ENCODE measurements at regions not wholly inside any gene's neighbourhood (a gene's known extent, or its start where the extent isn't known, plus 50 kb on each side); places are given as distances from the start of the nearest gene placed in this dataset.

GRCh38 chr2:172328103-172328841 lies 99.1 kb upstream of the ITGA6 start:
- CTCF ChIA-PET = no interaction called here
- no peak overlapping the region for H3K27ac ChIP-seq
- no peak for TF ChIP-seq CTCF (conservative IDR thresholded peaks at IDR 0.05; ENCODE audit: low read depth)
- no peak for DNase-seq (ENCODE audit: low spot score)
- POLR2A ChIA-PET (ENCODE audit: low non-redundant PET) = no interaction called here

- DNase-seq (ENCODE audit: low spot score) = no peak
- no peak overlapping the region for H3K27ac ChIP-seq
- CTCF ChIA-PET = interaction anchor here (0.7 kb wide), 1 partner anchor 112 kb away, joined by 4 read pairs; no protein-coding TSS in a partner anchor
- no peak for TF ChIP-seq CTCF (conservative IDR thresholded peaks at IDR 0.05; ENCODE audit: low read depth)
- POLR2A ChIA-PET (ENCODE audit: low non-redundant PET) = no interaction called here
Measured at GRCh38 chr2:172329416-172329773, 98.0 kb upstream of the ITGA6 start.

- no peak for DNase-seq (ENCODE audit: low spot score)
- ChIA-PET POLR2A (ENCODE audit: low non-redundant PET) (no interaction called here), CTCF (interaction anchor here (0.7 kb wide), 1 partner anchor 112 kb away, joined by 4 read pairs; no protein-coding TSS in a partner anchor)
- no peak overlapping the region for H3K27ac ChIP-seq
- no peak for TF ChIP-seq CTCF (conservative IDR thresholded peaks at IDR 0.05; ENCODE audit: low read depth)
Measured at GRCh38 chr2:172329774-172330671, 97.4 kb upstream of the ITGA6 start.

DNA sequence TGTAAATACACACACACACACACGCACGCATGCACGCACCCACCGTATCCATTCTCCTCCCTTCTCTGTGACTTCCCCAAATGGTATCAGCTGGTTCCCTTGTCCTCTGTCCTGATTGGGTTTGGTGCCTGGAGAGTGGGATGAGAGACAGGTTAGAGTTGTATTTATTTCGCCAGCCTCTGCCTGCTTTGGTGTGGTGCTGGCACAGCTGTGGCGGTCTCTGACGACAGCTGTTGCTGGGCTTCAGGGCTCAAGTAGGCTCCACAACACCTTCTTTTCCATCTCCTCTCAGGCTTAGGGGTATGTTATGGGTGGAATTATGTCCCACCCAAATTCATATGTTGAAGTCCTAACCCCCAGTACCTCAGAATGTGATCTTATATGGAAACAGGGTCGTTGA lies 94.9 kb upstream of the ITGA6 start:
- ChIA-PET POLR2A (ENCODE audit: low non-redundant PET) (no interaction called here), CTCF (no interaction called here)
- TF ChIP-seq CTCF (conservative IDR thresholded peaks at IDR 0.05; ENCODE audit: low read depth) = no peak
- no peak for DNase-seq (ENCODE audit: low spot score)
- no peak overlapping the region for H3K27ac ChIP-seq

DNA sequence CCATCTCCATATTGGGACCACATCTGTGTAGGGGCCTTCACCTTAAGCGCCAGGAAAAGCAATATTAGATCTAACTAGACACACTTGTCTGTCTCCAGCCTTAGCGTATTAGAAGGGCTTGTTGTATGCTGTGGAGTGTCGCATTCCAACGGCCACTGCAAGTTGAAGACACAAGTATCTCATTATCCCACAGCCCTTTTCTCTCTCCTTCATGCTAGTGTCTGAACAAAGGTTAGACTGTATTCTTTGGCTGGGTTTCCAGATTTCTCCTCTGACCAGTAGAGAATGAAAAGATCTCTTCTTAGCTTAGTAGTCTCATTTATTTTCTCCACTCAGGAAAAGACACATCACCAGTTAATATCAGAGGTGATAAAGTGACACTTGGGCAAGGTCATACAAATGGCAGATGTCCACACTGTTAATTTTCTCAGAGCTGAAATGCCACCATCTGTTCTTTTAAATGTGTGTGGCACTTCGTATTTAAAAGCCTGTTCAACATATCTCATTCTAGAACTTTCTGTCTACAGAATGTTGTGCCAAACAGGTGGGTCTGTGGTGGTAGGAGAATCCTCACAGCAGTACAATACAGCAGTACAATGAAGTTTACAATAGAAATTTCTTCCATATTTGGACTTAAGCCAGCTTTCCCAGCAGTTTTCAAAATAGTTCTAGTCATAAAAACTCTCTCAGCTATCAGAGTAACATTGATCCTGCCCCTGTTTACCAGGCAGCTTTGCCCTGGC lies 94.0 kb upstream of the ITGA6 start:
- ChIA-PET POLR2A (ENCODE audit: low non-redundant PET) (no interaction called here), CTCF (interaction anchor here (0.7 kb wide), 1 partner anchor 103 kb away, joined by 4 read pairs; no protein-coding TSS in a partner anchor)
- H3K27ac ChIP-seq = no peak overlapping the region
- no peak for DNase-seq (ENCODE audit: low spot score)
- no peak for TF ChIP-seq CTCF (conservative IDR thresholded peaks at IDR 0.05; ENCODE audit: low read depth)

DNA sequence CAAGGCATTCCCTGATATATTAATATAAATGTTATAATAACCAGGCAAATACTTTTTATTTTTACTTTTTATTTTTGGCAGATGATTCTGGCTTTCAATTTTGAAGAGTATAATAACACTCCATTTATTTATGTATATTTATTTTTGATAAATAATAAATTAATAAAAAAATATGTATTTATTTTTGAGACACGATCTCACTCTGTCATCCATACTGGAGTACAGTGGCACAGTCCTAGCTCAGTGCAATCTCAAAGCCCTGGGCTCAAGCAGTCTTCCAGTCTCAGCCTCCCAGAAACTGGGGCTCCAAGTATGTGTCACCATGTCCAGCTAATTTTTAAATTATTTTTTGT lies 93.4 kb upstream of the ITGA6 start:
- no peak overlapping the region for H3K27ac ChIP-seq
- ChIA-PET POLR2A (ENCODE audit: low non-redundant PET) (no interaction called here), CTCF (interaction anchor here (0.7 kb wide), 1 partner anchor 104 kb away, joined by 4 read pairs; no protein-coding TSS in a partner anchor)
- DNase-seq (ENCODE audit: low spot score) = no peak
- no peak for TF ChIP-seq CTCF (conservative IDR thresholded peaks at IDR 0.05; ENCODE audit: low read depth)
